ENCODE measurements at regions not wholly inside any gene's neighbourhood (a gene's known extent, or its start where the extent isn't known, plus 50 kb on each side); places are given as distances from the start of the nearest gene placed in this dataset.
A peak's percentile ranks its signal among the peaks of the same experiment; 100 is the strongest.

GRCh38 chr4:129598582-129598981 lies 502.6 kb downstream of the C4orf33 start:
- BruUV-seq (replicated peaks), result no TSS peak

More at GRCh38 chr4:129598582-129598981, 502.6 kb downstream of the C4orf33 start:
- Histone ChIP-seq H3K4me2 (ENCODE audit: low read depth, low read length) (no peak overlapping the region), H4K91ac (ENCODE audit: insufficient read depth, low read depth, low read length) (no peak overlapping the region), H3K79me1 (ENCODE audit: low read depth in 1 of 2, low read length in 2 of 2) (no peaks in the 10 kb centered on the region), H4K20me1 (ENCODE audit: insufficient read depth, low read length) (no peaks in the 10 kb centered on the region), H4K5ac (ENCODE audit: low read depth, low read length) (no peak overlapping the region), H2BK20ac (ENCODE audit: low read depth, low read length) (no peak overlapping the region), H4K8ac (ENCODE audit: low read depth in 2 of 2, low read length in 2 of 2) (no peak overlapping the region), H2BK15ac (ENCODE audit: low read depth, low read length) (no peak overlapping the region), H3K9me3 (ENCODE audit: control insufficient read depth, insufficient read depth, low read length) (peaks cover 3% of the 10 kb centered on the region), H2BK120ac (ENCODE audit: low read depth, low read length) (no peak overlapping the region), H3K36me3 (ENCODE audit: control insufficient read depth, insufficient read depth, low read length) (no peaks in the 10 kb centered on the region), H2BK5ac (ENCODE audit: low read depth, low read length, poor library complexity, severe bottlenecking) (no peak overlapping the region), H3K14ac (replicated peaks; ENCODE audit: low read depth, low read length) (no peak overlapping the region), H3K56ac (ENCODE audit: extremely low read depth, insufficient read depth, low read length) (no peak overlapping the region), H2AK5ac (ENCODE audit: low read depth, low read length) (no peak overlapping the region), H3K27ac (ENCODE audit: insufficient read depth, low read length) (no peak overlapping the region), H3K23ac (ENCODE audit: low read depth, low read length) (no peak overlapping the region), H3K9ac (ENCODE audit: low read depth, low read length) (no peak overlapping the region), H3K4me1 (ENCODE audit: control insufficient read depth, insufficient read depth, low read length) (no peaks in the 10 kb centered on the region), H3K18ac (ENCODE audit: low read depth, low read length) (no peak overlapping the region), H3K4me3 (ENCODE audit: insufficient read depth, low read depth, low read length) (no peak overlapping the region), H2AK9ac (replicated peaks; ENCODE audit: low read depth, low read length, poor library complexity) (no peak overlapping the region), H2AFZ (replicated peaks; ENCODE audit: low read length, poor library complexity) (no peak overlapping the region), H3K4ac (ENCODE audit: low read depth, low read length) (no peak overlapping the region), H3K27me3 (ENCODE audit: control insufficient read depth, insufficient read depth, low read length) (no peaks in the 10 kb centered on the region), H3K9me1 (ENCODE audit: insufficient read depth, low read length) (no peaks in the 10 kb centered on the region)
- ATAC-seq (ENCODE audit: low read depth), result no peak
- dilution Hi-C loops (cut with HindIII; ENCODE audit: low sequenced_read_pairs, unreplicated experiment), result no loop called here
- CTCF ChIA-PET, result no interaction called here
- TF ChIP-seq SMC3 (IDR thresholded peaks at IDR 0.05; ENCODE audit: low read depth, low read length) (no peak), CEBPB (IDR thresholded peaks at IDR 0.05; ENCODE audit: low read depth, low read length) (peak; percentile 55)
- POLR2A ChIA-PET (ENCODE audit: unreplicated experiment), result no interaction called here
- intact Hi-C loops (cut with micrococcal nuclease), result no loop called here
- no peak for DNase-seq
- in situ Hi-C loops (cut with MboI; ENCODE audit: low sequenced_read_pairs), result no loop called here

Measured in IMR-90 (cell line).